Activated naive CD8-positive, alpha-beta T cell treated with anti-CD3 and anti-CD28 coated beads, Interleukin-2, amount 10 ng/mL, durations not matched to agents 7 days and 5 days (primary cell): ENCODE measurements at regions not wholly inside any gene's neighbourhood (a gene's known extent, or its start where the extent isn't known, plus 50 kb on each side); places are given as distances from the start of the nearest gene placed in this dataset.
A peak's percentile ranks its signal among the peaks of the same experiment; 100 is the strongest.

Experiments used
- ATAC-seq: fragments of 150-1000 bp; cut with Tn5 transposase; one replicate; pipeline ENCODE4 v1.10.0; 2021; ENCODE audit warnings: low read depth, moderate library complexity
- POLR2A ChIA-PET: fragments of 350-600 bp; sonication (Branson Sonifier 250); formaldehyde crosslinking; loops from one replicate; lab custom pipeline; 2021; ENCODE audit warnings: antibody characterized with exemption; lab: Charles Lee
- DNase-seq: peaks from one replicate; pipeline ENCODE4 v3.0.0; 2021
- H3K27ac Mint-ChIP-seq: one replicate; pipeline ENCODE4 v1.8.0; 2022; ENCODE audit warnings: mild to moderate bottlenecking, mixed read lengths
- H3K27me3 Mint-ChIP-seq: one replicate; pipeline ENCODE4 v1.8.0; 2022; ENCODE audit warnings: mild to moderate bottlenecking, moderate library complexity, mixed read lengths
- H3K36me3 Mint-ChIP-seq: one replicate; pipeline ENCODE4 v1.8.0; 2021; ENCODE audit warnings: mild to moderate bottlenecking, mixed read lengths
- H3K4me1 Mint-ChIP-seq: one replicate; pipeline ENCODE4 v1.8.0; 2021; ENCODE audit warnings: mixed read lengths
- H3K4me3 Mint-ChIP-seq: one replicate; pipeline ENCODE4 v1.8.0; 2022; ENCODE audit warnings: mild to moderate bottlenecking, moderate library complexity, mixed read lengths
- H3K9me3 Mint-ChIP-seq: one replicate; pipeline ENCODE4 v1.8.0; 2021; ENCODE audit warnings: mixed read lengths

DNA sequence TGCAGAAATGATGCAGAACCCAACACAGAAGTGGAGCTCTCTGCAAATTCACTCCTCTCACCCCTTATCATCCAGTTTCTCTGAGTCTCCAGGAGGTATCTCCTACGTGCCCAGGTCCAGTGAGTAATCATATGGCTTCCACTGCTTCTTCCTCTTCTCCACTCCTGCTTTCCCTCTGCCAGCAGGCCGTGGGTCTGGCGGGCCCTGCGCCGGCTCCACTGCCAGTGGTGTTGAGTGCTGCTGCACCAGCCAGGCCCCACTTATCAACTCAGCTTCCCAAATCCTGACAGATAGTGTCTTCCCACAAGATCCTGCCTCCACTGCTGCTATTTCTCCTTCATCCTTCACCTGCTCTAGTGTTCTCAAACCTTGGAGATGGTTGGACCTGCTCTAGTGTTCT lies 227.6 kb upstream of the PARD3B start:
- Mint-ChIP-seq H3K27me3 (peaks cover 20% of the 10 kb centered on the region), H3K4me3 (no peak overlapping the region), H3K36me3 (no peaks in the 10 kb centered on the region), H3K9me3 (no peaks in the 10 kb centered on the region), H3K27ac (no peak overlapping the region), H3K4me1 (peaks cover 7% of the 10 kb centered on the region)
- ATAC-seq (no peak), DNase-seq (no peak)
- POLR2A ChIA-PET = no interaction called here

DNA sequence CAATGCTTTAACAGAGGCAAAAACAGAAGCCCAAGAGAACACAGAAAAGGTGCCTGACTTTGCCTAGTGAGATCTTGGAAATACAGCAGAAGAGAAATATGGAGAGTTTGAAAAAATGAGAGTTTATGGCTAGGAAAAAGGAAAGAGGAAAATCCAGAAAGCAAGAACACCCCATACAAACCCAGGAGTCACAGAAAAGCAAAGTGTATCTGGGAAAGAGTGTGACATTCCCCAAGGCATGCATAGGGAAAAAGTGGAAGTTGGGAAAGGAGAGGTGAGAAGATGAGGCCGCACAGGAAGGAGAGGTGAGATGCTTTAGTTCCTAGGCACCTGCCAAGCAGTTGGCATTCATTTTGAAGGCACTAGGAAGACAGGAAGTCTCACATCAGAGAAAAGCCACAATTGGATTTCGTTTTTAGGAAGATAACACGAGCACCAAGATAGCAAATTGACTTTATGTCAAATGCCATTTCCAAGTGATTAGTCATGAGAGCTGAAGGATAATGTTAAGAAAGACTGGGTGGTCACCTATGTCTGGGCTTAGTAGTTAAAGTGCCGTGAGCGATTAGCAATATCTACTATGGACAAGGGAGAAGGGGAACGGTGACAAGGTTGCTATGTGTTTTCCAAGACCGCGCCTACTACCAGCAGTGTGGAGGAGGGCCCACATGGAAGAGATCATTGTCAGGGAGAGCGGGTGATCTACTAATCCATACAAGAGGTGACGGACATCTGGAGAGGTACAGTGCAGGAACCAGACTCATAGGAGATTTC lies 224.1 kb upstream of the PARD3B start:
- peaks cover 9% of the 10 kb centered on the region for H3K4me1 Mint-ChIP-seq
- H3K4me3 Mint-ChIP-seq = no peak overlapping the region
- H3K27ac Mint-ChIP-seq = no peak overlapping the region
- no peak for DNase-seq
- peaks cover 22% of the 10 kb centered on the region for H3K27me3 Mint-ChIP-seq
- H3K9me3 Mint-ChIP-seq = no peaks in the 10 kb centered on the region
- ATAC-seq = no peak
- H3K36me3 Mint-ChIP-seq = no peaks in the 10 kb centered on the region
- POLR2A ChIA-PET = no interaction called here

DNA sequence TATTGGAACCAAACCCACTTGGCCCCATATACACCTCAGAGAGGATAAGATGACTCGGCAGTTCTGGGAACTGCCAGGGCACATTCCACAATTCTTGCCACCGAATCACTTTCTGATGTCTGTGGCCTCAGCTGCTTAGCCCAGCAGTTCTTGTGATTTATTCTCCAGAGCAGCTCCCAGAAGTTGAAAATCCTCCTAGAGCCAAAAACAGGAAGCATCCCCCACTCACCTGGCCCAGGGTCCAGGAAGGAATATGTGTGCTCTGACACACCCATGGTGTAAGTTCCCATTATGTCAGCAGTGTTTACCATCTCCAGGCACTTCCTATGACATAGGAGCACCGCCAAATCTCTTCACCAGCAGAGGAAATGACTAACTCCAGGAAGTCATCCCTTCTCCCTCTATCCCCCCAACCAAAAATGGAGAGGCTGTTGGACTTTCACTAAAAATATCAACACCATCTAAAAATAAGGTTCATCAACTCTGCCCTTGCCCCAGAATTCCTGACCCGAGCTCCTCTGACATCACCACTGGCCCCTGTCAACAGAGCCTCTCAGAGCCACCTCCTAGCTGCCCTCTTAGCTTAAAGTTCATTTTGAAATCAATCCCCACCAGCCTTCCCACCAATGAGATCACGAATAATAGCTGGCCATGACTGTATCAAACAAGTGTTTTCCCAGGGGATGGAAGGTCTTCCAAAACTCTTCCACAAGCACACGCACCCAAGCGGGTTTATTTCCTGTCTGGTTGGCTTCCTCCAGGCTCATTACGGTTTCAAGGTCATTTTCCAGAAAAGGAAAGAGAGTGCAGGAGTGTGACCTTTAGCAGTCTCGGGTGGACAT lies 223.1 kb upstream of the PARD3B start:
- peaks cover 15% of the 10 kb centered on the region for H3K27me3 Mint-ChIP-seq
- H3K27ac Mint-ChIP-seq = no peak overlapping the region
- peaks cover 9% of the 10 kb centered on the region for H3K4me1 Mint-ChIP-seq
- POLR2A ChIA-PET = no interaction called here
- H3K4me3 Mint-ChIP-seq = no peak overlapping the region
- H3K9me3 Mint-ChIP-seq = no peaks in the 10 kb centered on the region
- DNase-seq (no peak), ATAC-seq (no peak)
- no peaks in the 10 kb centered on the region for H3K36me3 Mint-ChIP-seq

GRCh38 chr2:204325468-204325867 lies 219.8 kb upstream of the PARD3B start:
- H3K27me3 Mint-ChIP-seq = peaks cover 6% of the 10 kb centered on the region

DNA sequence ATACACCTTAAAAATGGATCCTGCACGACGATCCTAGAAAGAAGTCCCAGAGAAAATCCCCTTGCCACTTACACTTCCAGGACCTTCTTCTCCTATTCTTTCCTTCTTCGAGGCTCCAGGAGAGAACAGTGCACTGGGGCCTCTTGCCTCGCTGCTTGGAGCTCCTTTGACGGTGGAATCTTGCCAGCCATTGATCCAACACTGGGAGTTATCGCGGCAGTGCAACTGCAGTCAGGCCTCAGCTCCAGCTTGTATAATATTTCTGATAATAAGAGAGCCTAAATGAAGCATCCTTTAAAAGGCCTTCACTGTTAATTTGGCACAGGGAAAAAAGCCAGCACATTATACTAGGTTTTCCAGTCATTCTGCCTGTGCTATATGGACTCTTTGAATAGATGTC lies 216.9 kb upstream of the PARD3B start:
- Mint-ChIP-seq H3K36me3 (no peaks in the 10 kb centered on the region), H3K27ac (no peak overlapping the region), H3K9me3 (no peaks in the 10 kb centered on the region), H3K4me3 (no peak overlapping the region), H3K27me3 (peaks cover 6% of the 10 kb centered on the region), H3K4me1 (peaks cover 2% of the 10 kb centered on the region)
- DNase-seq (no peak), ATAC-seq (no peak)
- POLR2A ChIA-PET = no interaction called here

More at GRCh38 chr2:204325468-204325867, 219.8 kb upstream of the PARD3B start:
- ATAC-seq (peak; percentile 73), DNase-seq (peak; percentile 35)
- no peaks in the 10 kb centered on the region for H3K9me3 Mint-ChIP-seq
- no peak overlapping the region for H3K4me3 Mint-ChIP-seq
- no peaks in the 10 kb centered on the region for H3K36me3 Mint-ChIP-seq
- H3K4me1 Mint-ChIP-seq = peaks cover 9% of the 10 kb centered on the region
- POLR2A ChIA-PET = no interaction called here
- no peak overlapping the region for H3K27ac Mint-ChIP-seq

- H3K9me3 Mint-ChIP-seq = no peaks in the 10 kb centered on the region
- POLR2A ChIA-PET = no interaction called here
- peaks cover 3% of the 10 kb centered on the region for H3K27me3 Mint-ChIP-seq
- ATAC-seq (no peak), DNase-seq (no peak)
- no peak overlapping the region for H3K4me3 Mint-ChIP-seq
- H3K4me1 Mint-ChIP-seq = peaks cover 2% of the 10 kb centered on the region
- no peak overlapping the region for H3K27ac Mint-ChIP-seq
- H3K36me3 Mint-ChIP-seq = no peaks in the 10 kb centered on the region
These were observed 216.3 kb upstream of the PARD3B start for GRCh38 chr2:204329016-204329415.

DNA sequence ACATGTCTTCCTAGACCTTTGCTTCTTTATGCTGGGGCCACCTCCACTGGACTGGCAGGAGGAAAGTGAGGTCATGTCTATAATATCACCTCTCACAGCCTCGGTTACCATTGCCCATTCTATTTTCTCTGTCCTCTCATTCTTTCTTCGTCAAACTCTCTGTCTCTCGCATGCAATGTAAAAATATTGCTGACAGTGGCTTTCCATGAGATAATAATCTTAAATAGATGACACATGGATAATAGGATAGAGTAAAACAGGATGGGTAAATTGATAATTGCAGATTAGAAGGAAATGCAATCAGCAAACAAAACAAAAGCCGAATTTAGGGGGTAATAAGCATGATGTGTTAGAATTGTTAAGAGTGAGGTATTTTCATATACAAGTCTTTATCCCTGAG lies 215.7 kb upstream of the PARD3B start:
- H3K4me1 Mint-ChIP-seq = peaks cover 2% of the 10 kb centered on the region
- H3K27ac Mint-ChIP-seq = no peak overlapping the region
- ATAC-seq (no peak), DNase-seq (no peak)
- no peaks in the 10 kb centered on the region for H3K9me3 Mint-ChIP-seq
- H3K4me3 Mint-ChIP-seq = no peak overlapping the region
- H3K36me3 Mint-ChIP-seq = no peaks in the 10 kb centered on the region
- POLR2A ChIA-PET = no interaction called here
- H3K27me3 Mint-ChIP-seq = peaks cover 3% of the 10 kb centered on the region

GRCh38 chr2:204331180-204331579 lies 214.1 kb upstream of the PARD3B start:
- Mint-ChIP-seq H3K4me3 (no peak overlapping the region), H3K27ac (no peak overlapping the region), H3K36me3 (no peaks in the 10 kb centered on the region), H3K4me1 (no peaks in the 10 kb centered on the region), H3K27me3 (peaks cover 3% of the 10 kb centered on the region), H3K9me3 (no peaks in the 10 kb centered on the region)
- POLR2A ChIA-PET = no interaction called here
- DNase-seq (no peak), ATAC-seq (no peak)

GRCh38 chr2:204331988-204332387 lies 213.3 kb upstream of the PARD3B start:
- H3K9me3 Mint-ChIP-seq = no peaks in the 10 kb centered on the region
- no peak for ATAC-seq
- H3K27me3 Mint-ChIP-seq = peaks cover 5% of the 10 kb centered on the region
- DNase-seq = no peak
- H3K4me1 Mint-ChIP-seq = no peaks in the 10 kb centered on the region
- POLR2A ChIA-PET = no interaction called here
- H3K27ac Mint-ChIP-seq = no peak overlapping the region
- no peak overlapping the region for H3K4me3 Mint-ChIP-seq
- H3K36me3 Mint-ChIP-seq = no peaks in the 10 kb centered on the region

GRCh38 chr2:204332706-204333105 lies 212.6 kb upstream of the PARD3B start:
- Mint-ChIP-seq H3K4me3 (no peak overlapping the region), H3K27me3 (peaks cover 11% of the 10 kb centered on the region), H3K9me3 (no peaks in the 10 kb centered on the region), H3K27ac (no peak overlapping the region), H3K36me3 (no peaks in the 10 kb centered on the region), H3K4me1 (no peaks in the 10 kb centered on the region)
- POLR2A ChIA-PET = no interaction called here
- ATAC-seq (no peak), DNase-seq (no peak)

DNA sequence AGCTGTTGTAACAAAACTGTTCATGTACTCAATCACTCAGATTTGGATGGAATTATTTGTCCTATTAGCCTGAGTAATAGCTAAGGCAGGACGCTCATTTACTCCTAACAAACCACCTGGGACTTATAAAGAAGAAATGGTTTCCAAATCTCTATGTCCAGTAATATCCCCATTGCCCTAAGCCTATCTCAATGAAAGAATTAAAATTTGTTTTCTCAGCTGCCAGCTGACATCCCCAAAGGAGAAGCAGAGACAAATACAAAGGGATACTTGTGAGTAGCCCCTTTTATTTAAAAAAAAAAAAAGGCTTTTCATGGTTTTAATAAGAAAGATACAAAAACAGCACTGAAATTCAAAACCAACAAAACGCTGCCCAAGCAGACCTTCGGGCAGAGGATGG lies 211.4 kb upstream of the PARD3B start:
- no peak overlapping the region for H3K4me3 Mint-ChIP-seq
- no peaks in the 10 kb centered on the region for H3K9me3 Mint-ChIP-seq
- H3K4me1 Mint-ChIP-seq = no peaks in the 10 kb centered on the region
- POLR2A ChIA-PET = no interaction called here
- H3K36me3 Mint-ChIP-seq = no peaks in the 10 kb centered on the region
- H3K27ac Mint-ChIP-seq = no peak overlapping the region
- H3K27me3 Mint-ChIP-seq = peaks cover 20% of the 10 kb centered on the region
- DNase-seq = no peak
- no peak for ATAC-seq

GRCh38 chr2:204335451-204336058 lies 209.7 kb upstream of the PARD3B start:
- Mint-ChIP-seq H3K9me3 (no peaks in the 10 kb centered on the region), H3K27me3 (peaks cover 25% of the 10 kb centered on the region), H3K4me1 (no peaks in the 10 kb centered on the region), H3K36me3 (no peaks in the 10 kb centered on the region), H3K27ac (no peak overlapping the region), H3K4me3 (no peak overlapping the region)
- DNase-seq (no peak), ATAC-seq (no peak)
- POLR2A ChIA-PET = no interaction called here

GRCh38 chr2:204336153-204336744 lies 209.0 kb upstream of the PARD3B start:
- Mint-ChIP-seq H3K4me3 (no peak overlapping the region), H3K9me3 (no peaks in the 10 kb centered on the region), H3K27ac (no peak overlapping the region), H3K36me3 (no peaks in the 10 kb centered on the region), H3K4me1 (no peaks in the 10 kb centered on the region), H3K27me3 (peaks cover 25% of the 10 kb centered on the region)
- ATAC-seq (no peak), DNase-seq (no peak)
- POLR2A ChIA-PET = no interaction called here
